H1 (cell line): ENCODE measurements at regions not wholly inside any gene's neighbourhood (a gene's known extent, or its start where the extent isn't known, plus 50 kb on each side); places are given as distances from the start of the nearest gene placed in this dataset.

Experiments
- CTCF ChIA-PET: fragments of 300-600 bp; sonication (Branson Sonifier 250); formaldehyde crosslinking; loops from one replicate; lab custom pipeline; 2021; ENCODE audit not compliant: partially characterized antibody; lab: Charles Lee
- POLR2A ChIA-PET: fragments of 300-600 bp; sonication (Branson Sonifier 250); formaldehyde crosslinking; loops from one replicate; lab custom pipeline; 2021; ENCODE audit warnings: inconsistent platforms; ENCODE audit not compliant: partially characterized antibody; lab: Charles Lee
- DNase-seq, 2 experiments: peaks; one replicate each; pipeline versions ENCODE4 v3.0.0 to v3.0.0-alpha.2; 2010 to 2022; ENCODE audit warnings: low spot score in 2 of 2, low read depth in 1 of 2, mixed read lengths in 1 of 2
- FAIRE-seq: peaks from 2 replicates; lab custom pipeline; 2011; peaks lifted over from hg19 to GRCh38; lab: Jason Lieb, UNC
- H2AFZ ChIP-seq: 2 replicates; pipeline ENCODE4 v1.8.1; 2012; ENCODE audit warnings: low read length, inconsistent platforms
- H2AK5ac ChIP-seq: 2 replicates; pipeline ENCODE4 v1.6.1; 2013; ENCODE audit warnings: low read depth, low read length
- H2BK120ac ChIP-seq: replicated peaks from 2 replicates; pipeline ENCODE3; 2013; ENCODE audit warnings: low read depth, low read length, inconsistent platforms
- H2BK12ac ChIP-seq: 2 replicates; pipeline ENCODE4 v1.6.1; 2013; ENCODE audit warnings: low read depth, low read length
- H2BK15ac ChIP-seq: 2 replicates; pipeline ENCODE4 v1.6.1; 2013; ENCODE audit warnings: low read length
- H2BK20ac ChIP-seq: 2 replicates; pipeline ENCODE4 v1.6.1; 2013; ENCODE audit warnings: low read length
- H2BK5ac ChIP-seq: 2 replicates; pipeline ENCODE4 v1.6.1; 2013; ENCODE audit warnings: low read depth, low read length
- H3K14ac ChIP-seq: 2 replicates; pipeline ENCODE4 v1.6.1; 2013; ENCODE audit warnings: inconsistent platforms; ENCODE audit not compliant: insufficient read length
- H3K18ac ChIP-seq: 2 replicates; pipeline ENCODE4 v1.6.1; 2013; ENCODE audit warnings: low read length; ENCODE audit errors: extremely low read depth
- H3K23ac ChIP-seq: 2 replicates; pipeline ENCODE4 v1.6.1; 2013; ENCODE audit warnings: inconsistent platforms; ENCODE audit not compliant: insufficient read length
- H3K23me2 ChIP-seq: 2 replicates; pipeline ENCODE4 v1.6.1; 2013; ENCODE audit warnings: low read depth, low read length
- H3K27ac ChIP-seq: 2 replicates; pipeline ENCODE4 v1.6.1; 2011; ENCODE audit warnings: low read depth, low read length, inconsistent platforms
- H3K27me3 ChIP-seq, 4 experiments: replicated peaks in 1 of 4; 1 replicate in 1 of 4; 2 replicates in 3 of 4; pipeline versions ENCODE4 v1.6.1 to v1.8.1; 2011 to 2013; ENCODE audit warnings: low read length in 3 of 4, mild to moderate bottlenecking in 3 of 4, inconsistent platforms in 2 of 4, mixed read lengths in 2 of 4, moderate library complexity in 1 of 4; ENCODE audit not compliant: control insufficient read depth in 3 of 4, insufficient read depth in 3 of 4; ENCODE audit errors: extremely low read depth in 1 of 4
- H3K36me3 ChIP-seq, 4 experiments: 2 replicates each; pipeline versions ENCODE4 v1.6.1 to v1.8.1; 2011 to 2013; ENCODE audit warnings: mild to moderate bottlenecking in 4 of 4, low read length in 3 of 4, moderate library complexity in 2 of 4, control low read depth in 1 of 4, inconsistent platforms in 1 of 4; ENCODE audit not compliant: insufficient read depth in 4 of 4, control insufficient read depth in 2 of 4
- H3K4ac ChIP-seq: replicated peaks from 2 replicates; pipeline ENCODE3; 2013; ENCODE audit warnings: low read length, low read depth, mixed read lengths, inconsistent platforms; ENCODE audit not compliant: insufficient read length
- H3K4me1 ChIP-seq, 4 experiments: replicated peaks in 1 of 4; 1 replicate in 1 of 4; 2 replicates in 3 of 4; pipeline versions ENCODE4 v1.6.1 to v1.8.1; 2011 to 2013; ENCODE audit warnings: low read length in 3 of 4, inconsistent platforms in 2 of 4, mixed read lengths in 1 of 4; ENCODE audit not compliant: insufficient read depth in 4 of 4, control insufficient read depth in 3 of 4
- H3K4me2 ChIP-seq, 2 experiments: 2 replicates each; pipeline versions ENCODE4 v1.6.1 to v1.8.1; 2011 to 2013; ENCODE audit warnings: low read depth in 2 of 2, low read length in 2 of 2, control low read depth in 1 of 2, inconsistent platforms in 1 of 2, mild to moderate bottlenecking in 1 of 2; ENCODE audit not compliant: insufficient read depth in 1 of 2
- H3K4me3 ChIP-seq, 4 experiments: fragments of 200-600, 300-600 bp in 1 of 4; sonication (generic), shearing (Covaris generic), sonication (Bioruptor Twin) in 1 of 4; 2 replicates each; pipeline versions ENCODE4 v1.5.1 to v1.8.1; 2011 to 2016; ENCODE audit warnings: low read length in 4 of 4, low read depth in 3 of 4, control low read depth in 2 of 4, inconsistent platforms in 2 of 4, mild to moderate bottlenecking in 2 of 4, mixed read lengths in 1 of 4, moderate library complexity in 1 of 4; ENCODE audit not compliant: insufficient read depth in 2 of 4; ENCODE audit errors: extremely low read depth in 1 of 4
- H3K56ac ChIP-seq: replicated peaks from 2 replicates; pipeline ENCODE3; 2013; ENCODE audit warnings: low read depth, mild to moderate bottlenecking, mixed read lengths, low read length, inconsistent platforms; ENCODE audit not compliant: insufficient read length
- H3K79me1 ChIP-seq: 2 replicates; pipeline ENCODE4 v1.6.1; 2013; ENCODE audit warnings: low read depth, low read length, control low read depth
- H3K79me2 ChIP-seq, 2 experiments: 2 replicates each; pipeline versions ENCODE4 v1.6.1 to v1.8.1; 2012 to 2013; ENCODE audit warnings: low read length in 2 of 2, mild to moderate bottlenecking in 2 of 2, inconsistent platforms in 1 of 2; ENCODE audit not compliant: insufficient read depth in 2 of 2, control insufficient read depth in 1 of 2
- H3K9ac ChIP-seq, 4 experiments: replicated peaks in 1 of 4; 1 replicate in 1 of 4; 2 replicates in 3 of 4; pipeline versions ENCODE4 v1.6.1 to v1.8.1; 2011 to 2013; ENCODE audit warnings: low read depth in 3 of 4, low read length in 3 of 4, control low read depth in 2 of 4, mild to moderate bottlenecking in 2 of 4, moderate library complexity in 2 of 4, inconsistent platforms in 1 of 4; ENCODE audit errors: extremely low read depth in 1 of 4
- H3K9me3 ChIP-seq, 2 experiments: 2 replicates each; pipeline versions ENCODE4 v1.6.1 to v1.8.1; 2012 to 2013; ENCODE audit warnings: mild to moderate bottlenecking in 2 of 2, moderate library complexity in 2 of 2, control low read depth in 1 of 2, inconsistent platforms in 1 of 2, low read depth in 1 of 2, low read length in 1 of 2, mixed read lengths in 1 of 2; ENCODE audit not compliant: insufficient read depth in 2 of 2
- H4K20me1 ChIP-seq, 2 experiments: replicated peaks in 1 of 2; 2 replicates each; pipeline versions ENCODE3 to v1.8.1; 2011 to 2013; ENCODE audit warnings: inconsistent platforms in 2 of 2, low read length in 2 of 2, mild to moderate bottlenecking in 1 of 2; ENCODE audit not compliant: insufficient read depth in 2 of 2, control insufficient read depth in 1 of 2
- H4K5ac ChIP-seq: 2 replicates; pipeline ENCODE4 v1.6.1; 2013; ENCODE audit warnings: low read length, low read depth, mixed read lengths, inconsistent platforms; ENCODE audit not compliant: insufficient read length
- H4K8ac ChIP-seq: 2 replicates; pipeline ENCODE4 v1.8.0; 2013; ENCODE audit warnings: mild to moderate bottlenecking, moderate library complexity, low read length, inconsistent platforms; ENCODE audit not compliant: insufficient read depth; ENCODE audit errors: extremely low read depth
- H4K91ac ChIP-seq: replicated peaks from 2 replicates; pipeline ENCODE3; 2013; ENCODE audit warnings: low read length, mixed read lengths, inconsistent platforms; ENCODE audit not compliant: insufficient read length
- CEBPB ChIP-seq: IDR thresholded peaks from 2 replicates; pipeline ENCODE4 v1.6.1; 2012; ENCODE audit warnings: low read depth, low read length
- CREB1 ChIP-seq: IDR thresholded peaks from 2 replicates; pipeline ENCODE4 v1.6.1; 2012; ENCODE audit warnings: inconsistent platforms
- CTCF ChIP-seq, 3 experiments: IDR thresholded peaks; 1 replicate in 2 of 3; 2 replicates in 1 of 3; pipeline versions ENCODE4 v1.5.1 to v1.6.1; 2011; ENCODE audit warnings: low read length in 3 of 3, mild to moderate bottlenecking in 3 of 3, inconsistent platforms in 2 of 3, low read depth in 1 of 3, moderate library complexity in 1 of 3; ENCODE audit not compliant: insufficient read depth in 1 of 3; ENCODE audit errors: control extremely low read depth in 1 of 3
- FOSL1 ChIP-seq: IDR thresholded peaks from 2 replicates; pipeline ENCODE4 v1.6.1; 2011; ENCODE audit warnings: mild to moderate bottlenecking, low read depth, low read length, moderate library complexity; ENCODE audit not compliant: insufficient read depth
- HDAC6 ChIP-seq: IDR thresholded peaks from one replicate; pipeline ENCODE4 v1.7.1; 2012; ENCODE audit warnings: low read depth, mild to moderate bottlenecking, inconsistent platforms, low read length, moderate library complexity
- JUND ChIP-seq: IDR thresholded peaks from 2 replicates; pipeline ENCODE4 v1.6.1; 2011; ENCODE audit warnings: mild to moderate bottlenecking, improper control_type of control experiment, low read length
- POLR2A ChIP-seq, 2 experiments: IDR thresholded peaks; 1 replicate in 1 of 2; 2 replicates in 1 of 2; pipeline ENCODE4 v1.6.1; 2011; ENCODE audit warnings: low read depth in 2 of 2, low read length in 2 of 2, mild to moderate bottlenecking in 2 of 2; ENCODE audit errors: control extremely low read depth in 1 of 2
- WGBS, 2 experiments: shearing (Covaris generic) in 1 of 2; methylation state at CpG; one replicate each; pipeline versions ENCODE4 v1.1.6 to v1.1.7; 2013 to 2015; ENCODE audit warnings: low lambda C conversion rate in 2 of 2, mixed read lengths in 2 of 2, inconsistent platforms in 1 of 2, low coverage in 1 of 2, missing lambda C conversion rate in 1 of 2; ENCODE audit not compliant: insufficient replicate concordance in 2 of 2, insufficient coverage in 1 of 2, insufficient read length in 1 of 2; ENCODE audit errors: extremely low coverage in 1 of 2, missing lambda C conversion rate in 1 of 2; 5-methylcytosine and 5-hydroxymethylcytosine counted together

GRCh38 chr4:116547632-116548031 is 537.7 kb downstream of the TRAM1L1 start:
- CTCF ChIA-PET, result interaction anchor here (1.3 kb wide), 1 partner anchor 189 kb away, joined by 3 read pairs; no protein-coding TSS in a partner anchor
- no peaks in the 10 kb centered on the region for H3K27me3 ChIP-seq
- no peak overlapping the region for H2BK15ac ChIP-seq
- H4K91ac ChIP-seq, result no peak overlapping the region
- no peak overlapping the region for H3K23ac ChIP-seq
- no peak overlapping the region for H2BK20ac ChIP-seq
- no peak overlapping the region for H3K27ac ChIP-seq
- no peak overlapping the region for H4K8ac ChIP-seq
- H2AFZ ChIP-seq, result no peak overlapping the region
- H3K9ac ChIP-seq, result no peak overlapping the region
- H3K4ac ChIP-seq, result no peak overlapping the region
- POLR2A ChIA-PET, result no interaction called here
- H4K5ac ChIP-seq, result no peak overlapping the region
- no peak overlapping the region for H2BK12ac ChIP-seq
- H3K4me1 ChIP-seq, result no peaks in the 10 kb centered on the region
- DNase-seq, result no peak
- H2BK120ac ChIP-seq, result no peak overlapping the region
- no peak for TF ChIP-seq CREB1
- no peak for TF ChIP-seq HDAC6
- no peak for TF ChIP-seq POLR2A (IDR thresholded peaks at IDR 0.05; ENCODE audit: control extremely low read depth in 1 of 2, low read depth in 2 of 2, low read length in 2 of 2)
- TF ChIP-seq CEBPB, result no peak
- TF ChIP-seq CTCF (IDR thresholded peaks at IDR 0.05; ENCODE audit: control extremely low read depth in 1 of 3, insufficient read depth in 1 of 3, low read depth in 1 of 3, low read length in 3 of 3), result no peak
- TF ChIP-seq JUND, result no peak
- no peak for TF ChIP-seq FOSL1
- TF ChIP-seq, all 59 proteins: peak for 0
- Histone ChIP-seq H2BK5ac (no peak overlapping the region), H2AK5ac (no peak overlapping the region), H3K14ac (no peak overlapping the region), H3K79me2 (no peaks in the 10 kb centered on the region), H3K36me3 (no peaks in the 10 kb centered on the region), H4K20me1 (no peaks in the 10 kb centered on the region), H3K4me2 (no peak overlapping the region), H3K79me1 (no peaks in the 10 kb centered on the region), H3K4me3 (no peak overlapping the region), H3K23me2 (no peaks in the 10 kb centered on the region), H3K9me3 (no peaks in the 10 kb centered on the region), H3K56ac (no peak overlapping the region), H3K18ac (no peak overlapping the region)
- no peak for FAIRE-seq
- WGBS, 2 experiments, result 93% methylated on average over 2 of the region's 2 CpGs; no CpG with 5 or more reads in 1 of the 2 experiments
